Caco-2 (cell line): ENCODE measurements at regions not wholly inside any gene's neighbourhood (a gene's known extent, or its start where the extent isn't known, plus 50 kb on each side); places are given as distances from the start of the nearest gene placed in this dataset.

Experiments
- BruUV-seq: library from RNA; stranded (reverse); fragments of 400-500 nt; replicated peaks from 2 replicates; lab custom pipeline; 2021; lab: Mats Ljungman, UMichigan
- CTCF ChIA-PET: fragments of 300-600 bp; sonication (Branson Sonifier 250); formaldehyde crosslinking; loops from one replicate; lab custom pipeline; 2022; ENCODE audit warnings: antibody characterized with exemption; lab: Charles Lee
- POLR2A ChIA-PET: fragments of 300-600 bp; sonication (Branson Sonifier 250); formaldehyde crosslinking; loops from one replicate; lab custom pipeline; 2022; ENCODE audit warnings: antibody characterized with exemption; lab: Charles Lee
- DNase-seq, 2 experiments: peaks; one replicate each; pipeline versions ENCODE4 v3.0.0 to v3.0.0-alpha.2; 2020 to 2022
- H3K27me3 ChIP-seq: replicated peaks from 2 replicates; pipeline ENCODE4 v1.6.0; 2011; ENCODE audit warnings: low read length; ENCODE audit not compliant: control insufficient read depth, insufficient read depth
- H3K36me3 ChIP-seq: 2 replicates; pipeline ENCODE4 v1.5.1; 2011; ENCODE audit warnings: low read length; ENCODE audit not compliant: control insufficient read depth, insufficient read depth
- H3K4me1 ChIP-seq: fragments of 250-450 bp; sonication (Bioruptor Pico); 2 replicates; pipeline ENCODE4 v1.5.1; 2020; ENCODE audit warnings: mild to moderate bottlenecking
- H3K4me3 ChIP-seq: 2 replicates; pipeline ENCODE4 v1.5.1; 2011; ENCODE audit warnings: low read depth, mild to moderate bottlenecking, control low read depth, low read length
- H3K9me3 ChIP-seq: fragments of 250-450 bp; sonication (Bioruptor Pico); 2 replicates; pipeline ENCODE4 v1.5.1; 2020; ENCODE audit warnings: mild to moderate bottlenecking, moderate library complexity
- H3K27ac Mint-ChIP-seq: one replicate; pipeline ENCODE4 v1.8.0; 2022; ENCODE audit warnings: mixed read lengths; ENCODE audit not compliant: unreplicated experiment
- H3K27me3 Mint-ChIP-seq: one replicate; pipeline ENCODE4 v1.8.0; 2022; ENCODE audit warnings: mixed read lengths; ENCODE audit not compliant: insufficient read depth, unreplicated experiment
- H3K36me3 Mint-ChIP-seq: one replicate; pipeline ENCODE4 v1.8.0; 2022; ENCODE audit warnings: mild to moderate bottlenecking, mixed read lengths; ENCODE audit not compliant: insufficient read depth, unreplicated experiment
- H3K4me1 Mint-ChIP-seq: one replicate; pipeline ENCODE4 v1.8.0; 2022; ENCODE audit warnings: low read depth, mixed read lengths; ENCODE audit not compliant: unreplicated experiment
- H3K4me3 Mint-ChIP-seq: one replicate; pipeline ENCODE4 v1.8.0; 2022; ENCODE audit warnings: mild to moderate bottlenecking, moderate library complexity, mixed read lengths; ENCODE audit not compliant: unreplicated experiment
- H3K9me3 Mint-ChIP-seq: one replicate; pipeline ENCODE4 v1.8.0; 2022; ENCODE audit warnings: mixed read lengths; ENCODE audit not compliant: unreplicated experiment
- CTCF ChIP-seq, 2 experiments: fragments of 200-600 bp in 1 of 2; IDR thresholded peaks; 1 replicate in 1 of 2; 2 replicates in 1 of 2; pipeline versions ENCODE4 v1.5.1 to v1.8.0; 2011 to 2022; ENCODE audit warnings: antibody characterized with exemption in 1 of 2, control low read depth in 1 of 2, inconsistent platforms in 1 of 2, low read depth in 1 of 2, low read length in 1 of 2, mild to moderate bottlenecking in 1 of 2, moderate library complexity in 1 of 2; ENCODE audit not compliant: insufficient read depth in 1 of 2, severe bottlenecking in 1 of 2, unreplicated experiment in 1 of 2
- intact Hi-C: fragments of 100-400 bp; cut with micrococcal nuclease; formaldehyde crosslinking; loops from one replicate; pipeline ENCODE4 v1.10.0; 2022; ENCODE audit not compliant: unreplicated experiment

- H3K4me1 ChIP-seq: peaks cover 38% of the 10 kb centered on the region
- no peaks in the 10 kb centered on the region for H3K27me3 Mint-ChIP-seq
- TF ChIP-seq CTCF (IDR thresholded peaks at IDR 0.05; ENCODE audit: insufficient read depth in 1 of 2, low read depth in 1 of 2, low read length in 1 of 2, severe bottlenecking in 1 of 2, unreplicated experiment in 1 of 2): no peak
- peaks cover 28% of the 10 kb centered on the region for H3K4me1 Mint-ChIP-seq
- H3K36me3 Mint-ChIP-seq: no peaks in the 10 kb centered on the region
- no peak overlapping the region for H3K27ac Mint-ChIP-seq
- DNase-seq: no peak
- no peaks in the 10 kb centered on the region for H3K9me3 Mint-ChIP-seq
- POLR2A ChIA-PET: no interaction called here
- no TSS peak for BruUV-seq
- no peaks in the 10 kb centered on the region for H3K9me3 ChIP-seq
- no peaks in the 10 kb centered on the region for H3K27me3 ChIP-seq
- CTCF ChIA-PET: no interaction called here
- intact Hi-C loops: no loop called here
- H3K36me3 ChIP-seq: no peaks in the 10 kb centered on the region
- no peak overlapping the region for H3K4me3 ChIP-seq
- no peak overlapping the region for H3K4me3 Mint-ChIP-seq
These were observed 88.9 kb upstream of the SOX5 start for GRCh38 chr12:24038211-24038997.

GRCh38 chr12:24036438-24037216, 87.2 kb upstream of the SOX5 start:
- H3K4me3 ChIP-seq: no peak overlapping the region
- H3K27me3 Mint-ChIP-seq: no peaks in the 10 kb centered on the region
- peak in 1 of 2 experiments; percentile 36 for DNase-seq
- no peaks in the 10 kb centered on the region for H3K36me3 Mint-ChIP-seq
- H3K27ac Mint-ChIP-seq: no peak overlapping the region
- no TSS peak for BruUV-seq
- no peaks in the 10 kb centered on the region for H3K36me3 ChIP-seq
- intact Hi-C loops: loop anchor here (1.0 to 2.0 kb wide), 4 partner anchors 34 to 718 kb away; no protein-coding TSS in a partner anchor
- H3K4me3 Mint-ChIP-seq: no peak overlapping the region
- ChIA-PET POLR2A (no interaction called here), CTCF (no interaction called here)
- peaks cover 28% of the 10 kb centered on the region for H3K4me1 Mint-ChIP-seq
- no peak for TF ChIP-seq CTCF (IDR thresholded peaks at IDR 0.05; ENCODE audit: insufficient read depth in 1 of 2, low read depth in 1 of 2, low read length in 1 of 2, severe bottlenecking in 1 of 2, unreplicated experiment in 1 of 2)
- H3K9me3 Mint-ChIP-seq: no peaks in the 10 kb centered on the region
- no peaks in the 10 kb centered on the region for H3K9me3 ChIP-seq
- H3K4me1 ChIP-seq: peaks cover 38% of the 10 kb centered on the region
- no peaks in the 10 kb centered on the region for H3K27me3 ChIP-seq

GRCh38 chr12:24034894-24035293, 85.4 kb upstream of the SOX5 start:
- no peaks in the 10 kb centered on the region for H3K9me3 ChIP-seq
- no peak for DNase-seq
- peaks cover 28% of the 10 kb centered on the region for H3K4me1 Mint-ChIP-seq
- H3K4me1 ChIP-seq: peaks cover 38% of the 10 kb centered on the region
- ChIA-PET CTCF (no interaction called here), POLR2A (no interaction called here)
- no TSS peak for BruUV-seq
- no peak for TF ChIP-seq CTCF (IDR thresholded peaks at IDR 0.05; ENCODE audit: insufficient read depth in 1 of 2, low read depth in 1 of 2, low read length in 1 of 2, severe bottlenecking in 1 of 2, unreplicated experiment in 1 of 2)
- H3K9me3 Mint-ChIP-seq: no peaks in the 10 kb centered on the region
- H3K36me3 Mint-ChIP-seq: no peaks in the 10 kb centered on the region
- H3K27me3 Mint-ChIP-seq: no peaks in the 10 kb centered on the region
- no peaks in the 10 kb centered on the region for H3K36me3 ChIP-seq
- no peak overlapping the region for H3K4me3 Mint-ChIP-seq
- no peak overlapping the region for H3K27ac Mint-ChIP-seq
- H3K27me3 ChIP-seq: no peaks in the 10 kb centered on the region
- intact Hi-C loops: no loop called here
- H3K4me3 ChIP-seq: no peak overlapping the region
